ENCODE measurements at regions not wholly inside any gene's neighbourhood (a gene's known extent, or its start where the extent isn't known, plus 50 kb on each side); places are given as distances from the start of the nearest gene placed in this dataset.

- Mint-ChIP-seq H3K4me3 (ENCODE audit: unreplicated experiment) (no peak overlapping the region), H3K27me3 (ENCODE audit: insufficient read depth, unreplicated experiment) (no peaks in the 10 kb centered on the region), H3K4me1 (ENCODE audit: insufficient read depth, unreplicated experiment) (peaks cover 8% of the 10 kb centered on the region), H3K36me3 (ENCODE audit: insufficient read depth, unreplicated experiment) (no peaks in the 10 kb centered on the region), H3K27ac (ENCODE audit: low read depth, unreplicated experiment) (no peak overlapping the region), H3K9me3 (ENCODE audit: unreplicated experiment) (no peaks in the 10 kb centered on the region)
- ChIA-PET POLR2A (interaction anchor here (0.9 to 2.4 kb wide), 3 partner anchors 62 to 254 kb away, joined by 4 to 8 read pairs (median 4); partner anchors contain the start of gene RASGEF1B), CTCF (interaction anchor here (0.9 to 1.5 kb wide), 4 partner anchors 17 to 318 kb away, joined by 3 to 4 read pairs (median 3); no protein-coding TSS in a partner anchor)
- no peak for TF ChIP-seq CTCF (IDR thresholded peaks at IDR 0.05; ENCODE audit: unreplicated experiment)
- no TSS peak for BruUV-seq (replicated peaks)
- DNase-seq (ENCODE audit: unreplicated experiment) = peak; percentile 17
- intact Hi-C loops (cut with micrococcal nuclease) = no loop called here
Observed at GRCh38 chr4:81724925-81725329, 253.2 kb upstream of the RASGEF1B start.

GRCh38 chr4:81723927-81724587 is 252.3 kb upstream of the RASGEF1B start:
- intact Hi-C loops (cut with micrococcal nuclease) = no loop called here
- POLR2A ChIA-PET = interaction anchor here (0.7 to 2.4 kb wide), 2 partner anchors 253 to 270 kb away, joined by 4 to 8 read pairs; partner anchors contain the start of gene RASGEF1B
- no TSS peak for BruUV-seq (replicated peaks)
- CTCF ChIA-PET = interaction anchor here (0.9 to 1.5 kb wide), 6 partner anchors 18 to 317 kb away, joined by 3 to 5 read pairs (median 3); no protein-coding TSS in a partner anchor
- Mint-ChIP-seq H3K36me3 (ENCODE audit: insufficient read depth, unreplicated experiment) (no peaks in the 10 kb centered on the region), H3K27me3 (ENCODE audit: insufficient read depth, unreplicated experiment) (no peaks in the 10 kb centered on the region), H3K9me3 (ENCODE audit: unreplicated experiment) (no peaks in the 10 kb centered on the region), H3K27ac (ENCODE audit: low read depth, unreplicated experiment) (no peak overlapping the region), H3K4me3 (ENCODE audit: unreplicated experiment) (no peak overlapping the region), H3K4me1 (ENCODE audit: insufficient read depth, unreplicated experiment) (peaks cover 8% of the 10 kb centered on the region)
- no peak for TF ChIP-seq CTCF (IDR thresholded peaks at IDR 0.05; ENCODE audit: unreplicated experiment)
- DNase-seq (ENCODE audit: unreplicated experiment) = peak; percentile 55

- H3K27ac Mint-ChIP-seq (ENCODE audit: low read depth, unreplicated experiment) = no peak overlapping the region
- no peaks in the 10 kb centered on the region for H3K27me3 Mint-ChIP-seq (ENCODE audit: insufficient read depth, unreplicated experiment)
- no peaks in the 10 kb centered on the region for H3K36me3 Mint-ChIP-seq (ENCODE audit: insufficient read depth, unreplicated experiment)
- H3K4me3 Mint-ChIP-seq (ENCODE audit: unreplicated experiment) = no peak overlapping the region
- BruUV-seq (replicated peaks) = no TSS peak
- TF ChIP-seq CTCF (IDR thresholded peaks at IDR 0.05; ENCODE audit: unreplicated experiment) = no peak
- H3K9me3 Mint-ChIP-seq (ENCODE audit: unreplicated experiment) = no peaks in the 10 kb centered on the region
- intact Hi-C loops (cut with micrococcal nuclease) = no loop called here
- POLR2A ChIA-PET = interaction anchor here (0.7 to 2.4 kb wide), 2 partner anchors 252 to 269 kb away, joined by 4 to 8 read pairs; partner anchors contain the start of gene RASGEF1B
- CTCF ChIA-PET = interaction anchor here (1.1 to 1.2 kb wide), 2 partner anchors 19 to 88 kb away, joined by 3 to 5 read pairs; no protein-coding TSS in a partner anchor
- no peak for DNase-seq (ENCODE audit: unreplicated experiment)
- H3K4me1 Mint-ChIP-seq (ENCODE audit: insufficient read depth, unreplicated experiment) = peaks cover 8% of the 10 kb centered on the region
Observed at GRCh38 chr4:81723019-81723884, 251.5 kb upstream of the RASGEF1B start.

- H3K27me3 Mint-ChIP-seq (ENCODE audit: insufficient read depth, unreplicated experiment) = no peaks in the 10 kb centered on the region
- intact Hi-C loops (cut with micrococcal nuclease) = no loop called here
- no peaks in the 10 kb centered on the region for H3K9me3 Mint-ChIP-seq (ENCODE audit: unreplicated experiment)
- BruUV-seq (replicated peaks) = no TSS peak
- no peak for DNase-seq (ENCODE audit: unreplicated experiment)
- H3K27ac Mint-ChIP-seq (ENCODE audit: low read depth, unreplicated experiment) = no peak overlapping the region
- H3K4me3 Mint-ChIP-seq (ENCODE audit: unreplicated experiment) = no peak overlapping the region
- ChIA-PET POLR2A (interaction anchor here (0.6 to 0.7 kb wide), 2 partner anchors 71 to 196 kb away, joined by 3 read pairs; no protein-coding TSS in a partner anchor), CTCF (no interaction called here)
- peaks cover 8% of the 10 kb centered on the region for H3K4me1 Mint-ChIP-seq (ENCODE audit: insufficient read depth, unreplicated experiment)
- no peaks in the 10 kb centered on the region for H3K36me3 Mint-ChIP-seq (ENCODE audit: insufficient read depth, unreplicated experiment)
- no peak for TF ChIP-seq CTCF (IDR thresholded peaks at IDR 0.05; ENCODE audit: unreplicated experiment)
Observed at GRCh38 chr4:81722290-81722851, 250.7 kb upstream of the RASGEF1B start.
